DMS153 (cell line): ENCODE measurements at regions not wholly inside any gene's neighbourhood (a gene's known extent, or its start where the extent isn't known, plus 50 kb on each side); places are given as distances from the start of the nearest gene placed in this dataset.

Experiments used
- DNase-seq: peaks from one replicate; lab custom pipeline; 2025; lab: John Stamatoyannopoulos, UW

- DNase-seq: no peak
Measured at GRCh38 chr3:124671106-124671505, 59.1 kb upstream of the UMPS start.

GRCh38 chr3:124674336-124674735, 55.9 kb upstream of the UMPS start:
- DNase-seq: no peak

GRCh38 chr3:124676236-124676635, 54.0 kb upstream of the UMPS start:
- no peak for DNase-seq

GRCh38 chr3:124679048-124679638, 51.1 kb upstream of the UMPS start:
- DNase-seq: no peak
